ENCODE measurements at regions not wholly inside any gene's neighbourhood (a gene's known extent, or its start where the extent isn't known, plus 50 kb on each side); places are given as distances from the start of the nearest gene placed in this dataset.

- TF ChIP-seq PKNOX1 (IDR thresholded peaks at IDR 0.05) (no peak), BHLHE40 (IDR thresholded peaks at IDR 0.05; ENCODE audit: borderline replicate concordance) (no peak), TARDBP (IDR thresholded peaks at IDR 0.05) (no peak), SP1 (IDR thresholded peaks at IDR 0.05) (no peak), ELF4 (IDR thresholded peaks at IDR 0.05) (no peak), FOXA1 (IDR thresholded peaks at IDR 0.05) (no peak), L3MBTL2 (conservative IDR thresholded peaks at IDR 0.05) (no peak), SUZ12 (IDR thresholded peaks at IDR 0.05) (no peak), CTBP1 (IDR thresholded peaks at IDR 0.05; ENCODE audit: borderline replicate concordance) (no peak), FOXM1 (IDR thresholded peaks at IDR 0.05; ENCODE audit: borderline replicate concordance) (no peak), ZNF384 (IDR thresholded peaks at IDR 0.05) (no peak)
Observed at GRCh38 chr5:101866473-101866872, 429.6 kb downstream of the SLCO4C1 start.

All from HEK293T (cell line).